Jurkat, Clone E6-1 (cell line): ENCODE measurements at regions not wholly inside any gene's neighbourhood (a gene's known extent, or its start where the extent isn't known, plus 50 kb on each side); places are given as distances from the start of the nearest gene placed in this dataset.

ENCODE experiments used
- DNase-seq: peaks from one replicate; pipeline ENCODE4 v3.0.0-alpha.2; 2011; ENCODE audit warnings: low read depth, low spot score
- H3K4me3 ChIP-seq: 2 replicates; pipeline ENCODE4 v1.5.1; 2011; ENCODE audit warnings: mild to moderate bottlenecking, low read length, control low read depth, moderate library complexity

- DNase-seq, result no peak
- no peak overlapping the region for H3K4me3 ChIP-seq
Observed at GRCh38 chr16:80166082-80166481, 374.7 kb upstream of the DYNLRB2 start.

GRCh38 chr16:80164966-80165550 lies 375.7 kb upstream of the DYNLRB2 start:
- H3K4me3 ChIP-seq, result no peak overlapping the region
- no peak for DNase-seq

DNA sequence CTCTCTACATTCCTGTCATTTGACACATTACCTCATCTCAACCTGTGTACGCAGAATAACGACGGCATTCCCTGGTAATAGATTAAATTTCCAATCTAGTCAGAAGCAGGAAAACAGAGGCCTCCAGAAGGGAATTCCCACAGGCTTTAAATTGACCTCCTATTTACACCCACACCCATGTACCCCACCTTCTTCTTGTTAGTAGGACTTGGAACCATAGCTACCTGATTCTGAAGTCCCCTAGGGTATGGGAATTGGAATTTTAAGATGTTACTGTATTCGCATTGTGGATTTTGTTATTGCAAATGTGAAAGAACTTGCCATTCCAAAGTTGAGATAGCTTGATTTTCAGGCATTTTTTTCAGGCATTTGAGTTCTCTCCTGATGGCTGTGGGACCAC lies 377.5 kb upstream of the DYNLRB2 start:
- no peak overlapping the region for H3K4me3 ChIP-seq
- DNase-seq, result no peak

DNA sequence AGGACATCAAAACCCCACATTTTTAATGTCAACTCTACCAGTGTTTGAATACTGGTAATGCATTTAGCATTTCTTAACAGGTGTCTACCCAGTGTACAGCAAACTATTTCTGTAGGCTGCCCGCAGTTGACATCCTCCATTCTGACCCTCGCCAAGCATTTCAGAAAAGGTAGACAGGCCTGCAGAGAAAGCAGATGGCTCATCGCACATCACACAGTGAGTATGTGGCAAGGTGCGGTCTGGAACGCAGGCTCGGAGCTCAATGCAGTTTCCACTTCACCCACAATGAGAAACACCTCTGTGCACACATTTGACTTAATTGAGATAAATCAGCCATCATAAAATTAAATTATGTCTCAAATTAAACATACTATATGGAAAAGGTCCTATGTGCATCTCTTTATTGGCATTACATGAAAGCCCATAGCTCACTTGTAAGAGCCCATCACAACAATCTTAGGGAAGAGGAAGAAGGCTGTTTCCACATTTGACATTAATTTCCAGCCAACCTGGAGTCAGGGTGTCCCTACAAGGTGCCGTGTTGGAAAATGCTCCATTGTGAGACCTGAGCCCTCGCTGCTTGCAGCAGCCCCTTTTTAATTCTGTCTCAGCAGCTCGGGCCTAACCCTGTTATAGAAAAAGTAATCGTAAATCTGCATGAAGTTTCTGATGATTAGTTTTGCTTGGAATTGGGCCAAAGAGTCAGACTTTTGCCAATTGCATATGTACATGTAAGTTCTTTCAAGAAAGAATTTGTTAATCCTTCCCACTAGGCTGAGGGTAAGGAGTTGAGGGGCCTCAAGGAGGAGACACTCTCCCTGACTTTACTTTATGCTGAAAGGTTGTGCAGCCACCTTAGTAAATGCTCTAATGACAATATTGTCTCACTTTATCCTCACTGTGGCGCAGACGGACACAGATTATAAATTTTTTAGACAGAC lies 378.7 kb upstream of the DYNLRB2 start:
- DNase-seq, result no peak
- H3K4me3 ChIP-seq, result no peak overlapping the region

- no peak overlapping the region for H3K4me3 ChIP-seq
- no peak for DNase-seq
Observed at GRCh38 chr16:80158766-80159165, 382.0 kb upstream of the DYNLRB2 start.

- no peak for DNase-seq
- no peak overlapping the region for H3K4me3 ChIP-seq
Observed at GRCh38 chr16:80151722-80152111, 389.1 kb upstream of the DYNLRB2 start.

DNA sequence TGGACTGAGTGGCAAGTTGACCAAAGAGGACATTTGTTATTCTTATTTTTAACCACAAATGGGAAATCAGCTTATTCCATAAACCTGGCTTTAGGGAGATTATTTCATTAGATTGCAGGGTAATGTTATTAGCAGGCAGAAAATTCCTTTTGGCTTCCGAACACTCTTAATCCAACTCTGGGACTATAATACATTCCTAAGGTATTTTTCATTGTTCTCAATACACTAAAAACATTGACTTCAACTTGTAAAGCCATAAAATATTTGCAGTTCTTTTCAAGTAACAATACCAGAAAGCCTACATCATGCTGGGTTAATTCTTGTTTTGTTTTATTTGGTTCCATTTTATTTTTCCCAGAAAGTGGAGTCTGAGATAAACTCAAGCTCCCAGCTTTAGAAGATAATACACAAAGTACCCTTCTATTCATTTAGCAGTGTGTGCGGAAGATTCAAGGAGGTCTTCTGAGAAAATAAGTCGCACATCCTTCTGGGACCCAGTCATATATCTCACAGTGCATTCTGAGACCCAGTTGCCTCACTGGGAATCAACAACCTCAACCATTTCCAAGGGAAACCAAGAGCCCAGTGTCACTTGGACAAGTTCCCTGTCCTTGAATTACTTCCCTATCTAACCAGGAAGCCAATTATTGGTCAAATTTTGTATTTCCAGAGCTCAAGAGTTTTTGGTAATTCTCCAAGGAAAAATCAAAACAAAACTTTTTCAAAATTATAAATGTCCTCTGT lies 389.6 kb upstream of the DYNLRB2 start:
- H3K4me3 ChIP-seq, result no peak overlapping the region
- DNase-seq, result no peak

GRCh38 chr16:80148826-80149225 lies 392.0 kb upstream of the DYNLRB2 start:
- DNase-seq, result no peak
- H3K4me3 ChIP-seq, result no peak overlapping the region

GRCh38 chr16:80147026-80147655 lies 393.7 kb upstream of the DYNLRB2 start:
- H3K4me3 ChIP-seq, result no peak overlapping the region
- DNase-seq, result no peak

- no peak for DNase-seq
- H3K4me3 ChIP-seq, result no peak overlapping the region
Observed at GRCh38 chr16:80144191-80144590, 396.6 kb upstream of the DYNLRB2 start.

- DNase-seq, result no peak
- no peak overlapping the region for H3K4me3 ChIP-seq
Observed at GRCh38 chr16:80142940-80143339, 397.9 kb upstream of the DYNLRB2 start.

DNA sequence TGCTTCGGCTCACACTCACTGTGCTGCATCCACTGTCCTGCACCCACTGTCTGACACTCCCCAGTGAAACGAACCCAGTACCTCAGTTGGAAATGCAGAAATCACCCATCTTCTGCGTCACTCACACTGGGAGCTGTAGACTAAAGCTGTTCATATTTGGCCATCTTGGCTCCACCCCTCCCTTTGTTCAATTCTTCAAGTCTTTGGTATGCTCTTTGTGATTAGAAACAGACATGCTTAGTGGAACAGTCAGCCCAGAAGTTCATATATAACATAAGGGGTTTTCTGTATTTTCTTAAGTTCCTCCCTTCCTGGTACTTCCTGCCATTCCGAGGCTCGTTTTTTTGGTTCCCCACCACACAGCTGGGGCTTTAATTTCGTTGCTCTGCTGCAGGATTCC lies 398.5 kb upstream of the DYNLRB2 start:
- no peak overlapping the region for H3K4me3 ChIP-seq
- DNase-seq, result no peak

- H3K4me3 ChIP-seq, result no peak overlapping the region
- DNase-seq, result no peak
Observed at GRCh38 chr16:80129791-80130190, 411.0 kb upstream of the DYNLRB2 start.

DNA sequence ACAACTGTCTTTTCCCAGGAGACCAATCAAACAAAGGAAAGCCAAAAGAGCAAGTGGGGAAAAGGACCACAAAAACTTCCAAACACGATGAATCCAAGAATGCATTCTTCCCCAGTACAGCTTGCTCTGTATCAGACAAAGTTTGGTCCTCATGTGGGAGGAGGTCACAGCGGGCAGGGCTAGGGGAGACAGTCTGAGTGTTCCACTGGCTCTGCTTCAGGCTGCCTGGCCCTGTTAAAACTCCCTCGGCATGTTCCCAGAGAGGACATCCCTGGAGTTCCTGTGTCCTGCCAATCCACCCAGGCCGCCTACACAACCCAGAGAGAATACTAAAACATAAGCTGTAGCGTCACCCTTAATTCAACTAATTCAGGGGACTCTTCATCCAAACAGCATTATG lies 415.1 kb upstream of the DYNLRB2 start:
- H3K4me3 ChIP-seq, result no peak overlapping the region
- no peak for DNase-seq

- DNase-seq, result no peak
- no peak overlapping the region for H3K4me3 ChIP-seq
Observed at GRCh38 chr16:80123189-80123588, 417.6 kb upstream of the DYNLRB2 start.

GRCh38 chr16:80122115-80122514 lies 418.7 kb upstream of the DYNLRB2 start:
- H3K4me3 ChIP-seq, result no peak overlapping the region
- no peak for DNase-seq

GRCh38 chr16:80121522-80121909 lies 419.3 kb upstream of the DYNLRB2 start:
- no peak for DNase-seq

DNA sequence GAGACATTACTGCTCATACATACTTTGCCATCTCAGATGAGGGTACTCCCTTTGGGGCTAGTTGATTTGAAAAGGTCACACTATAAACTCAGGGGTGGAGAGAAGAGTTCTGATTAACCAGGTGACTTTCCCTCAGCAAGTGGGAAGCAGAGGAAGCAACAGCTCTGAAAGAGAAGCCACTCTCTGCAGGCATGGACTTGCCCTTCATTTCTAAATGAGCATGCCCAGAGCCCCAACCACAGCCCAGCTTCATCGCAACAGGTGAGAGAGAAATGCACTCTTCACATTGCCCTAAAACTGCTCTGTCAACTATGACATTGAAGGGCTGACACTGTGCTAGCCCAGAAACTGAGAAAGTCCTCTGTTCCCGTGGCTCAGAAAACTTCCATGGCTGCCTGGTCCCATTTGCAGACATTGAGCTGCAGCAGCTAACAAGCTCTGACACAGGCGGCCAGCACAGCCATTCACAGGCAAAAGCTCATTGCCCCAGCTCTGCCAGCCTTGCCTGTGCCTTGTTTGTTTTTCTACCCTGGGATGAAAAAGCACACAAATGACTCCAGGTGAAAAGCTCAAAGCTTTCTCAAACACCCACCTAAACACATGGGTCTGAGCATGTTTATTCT lies 419.8 kb upstream of the DYNLRB2 start:
- no peak overlapping the region for H3K4me3 ChIP-seq
- no peak for DNase-seq

More at GRCh38 chr16:80121522-80121909, 419.3 kb upstream of the DYNLRB2 start:
- no peak overlapping the region for H3K4me3 ChIP-seq

DNA sequence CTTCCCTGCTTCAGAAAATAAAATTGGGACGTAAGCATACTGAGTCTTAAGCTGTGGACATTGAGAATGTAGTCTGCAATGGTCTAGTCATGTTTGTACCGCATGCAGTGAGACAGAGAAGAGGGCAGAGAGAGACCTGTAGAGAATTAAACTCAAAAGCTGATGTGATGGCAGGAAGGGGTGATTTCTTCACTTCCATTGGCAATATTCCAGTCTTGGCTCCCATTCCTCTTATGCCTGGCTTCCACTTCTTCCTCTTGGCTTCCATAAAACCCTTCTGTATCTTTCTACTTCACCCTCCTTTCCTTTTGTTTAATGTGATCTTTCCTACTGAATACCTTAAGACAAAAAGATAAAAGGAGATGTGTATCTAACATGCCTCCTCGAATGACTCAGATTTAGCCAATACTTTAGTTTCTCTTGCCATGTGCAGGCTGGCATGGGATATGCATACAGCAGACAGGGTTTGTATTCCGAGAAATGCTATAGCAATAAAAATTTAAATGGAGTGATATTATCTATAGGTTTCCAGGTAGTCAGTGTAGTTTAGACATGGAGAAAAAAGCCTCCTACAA lies 423.1 kb upstream of the DYNLRB2 start:
- H3K4me3 ChIP-seq, result no peak overlapping the region
- DNase-seq, result no peak
